B cell (primary cell): ENCODE measurements at regions not wholly inside any gene's neighbourhood (a gene's known extent, or its start where the extent isn't known, plus 50 kb on each side); places are given as distances from the start of the nearest gene placed in this dataset.

Experiments
- EZH2 ChIP-seq: IDR thresholded peaks from 2 replicates; pipeline ENCODE4 v1.6.1; 2012; ENCODE audit warnings: borderline replicate concordance, low read depth, mild to moderate bottlenecking, moderate library complexity, low read length; ENCODE audit not compliant: insufficient read depth, poor library complexity, severe bottlenecking
- TF ChIP-seq, protein P1 (sequence below): fragments of 200-600 bp; IDR thresholded peaks from one replicate; pipeline ENCODE4 v1.8.0; 2022; ENCODE audit warnings: antibody characterized with exemption, mild to moderate bottlenecking

DNA sequence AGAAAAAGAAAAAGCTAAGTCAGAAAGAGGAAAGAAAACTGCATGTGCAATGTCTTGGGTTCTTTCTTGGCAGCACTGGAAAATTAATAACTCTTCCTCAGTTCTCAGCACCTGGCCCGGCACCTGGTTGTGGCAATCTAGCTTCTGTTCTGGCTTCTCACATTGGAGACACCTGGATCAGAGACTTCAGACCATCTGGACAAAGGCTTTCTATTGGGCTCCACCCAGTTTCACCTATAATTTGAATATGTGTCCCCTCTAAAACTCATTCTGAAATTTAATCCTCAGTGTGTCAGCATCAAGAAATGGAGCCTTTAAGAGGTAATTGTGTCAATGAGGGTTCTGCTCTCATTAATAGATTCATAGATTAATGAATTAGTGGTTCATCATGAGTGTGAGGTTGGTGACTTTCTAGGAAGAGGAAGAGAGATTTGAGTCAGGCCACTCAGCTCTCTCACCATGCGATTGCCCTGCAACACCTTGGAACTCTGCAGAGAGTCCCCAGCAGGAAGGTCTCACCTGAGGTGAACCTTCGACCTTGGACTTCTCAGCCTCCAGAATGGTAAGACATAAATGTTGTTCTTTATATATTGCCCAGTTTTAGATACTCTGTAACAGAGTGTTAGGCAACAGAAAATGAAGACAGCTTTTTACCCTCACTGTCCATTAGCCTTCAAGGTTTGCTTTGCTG, 679.9 kb downstream of the NTRK3 start:
- TF ChIP-seq, protein P1, sequence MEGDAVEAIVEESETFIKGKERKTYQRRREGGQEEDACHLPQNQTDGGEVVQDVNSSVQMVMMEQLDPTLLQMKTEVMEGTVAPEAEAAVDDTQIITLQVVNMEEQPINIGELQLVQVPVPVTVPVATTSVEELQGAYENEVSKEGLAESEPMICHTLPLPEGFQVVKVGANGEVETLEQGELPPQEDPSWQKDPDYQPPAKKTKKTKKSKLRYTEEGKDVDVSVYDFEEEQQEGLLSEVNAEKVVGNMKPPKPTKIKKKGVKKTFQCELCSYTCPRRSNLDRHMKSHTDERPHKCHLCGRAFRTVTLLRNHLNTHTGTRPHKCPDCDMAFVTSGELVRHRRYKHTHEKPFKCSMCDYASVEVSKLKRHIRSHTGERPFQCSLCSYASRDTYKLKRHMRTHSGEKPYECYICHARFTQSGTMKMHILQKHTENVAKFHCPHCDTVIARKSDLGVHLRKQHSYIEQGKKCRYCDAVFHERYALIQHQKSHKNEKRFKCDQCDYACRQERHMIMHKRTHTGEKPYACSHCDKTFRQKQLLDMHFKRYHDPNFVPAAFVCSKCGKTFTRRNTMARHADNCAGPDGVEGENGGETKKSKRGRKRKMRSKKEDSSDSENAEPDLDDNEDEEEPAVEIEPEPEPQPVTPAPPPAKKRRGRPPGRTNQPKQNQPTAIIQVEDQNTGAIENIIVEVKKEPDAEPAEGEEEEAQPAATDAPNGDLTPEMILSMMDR, result no peak
- no peak for TF ChIP-seq EZH2
